NB4 (cell line): ENCODE measurements at regions not wholly inside any gene's neighbourhood (a gene's known extent, or its start where the extent isn't known, plus 50 kb on each side); places are given as distances from the start of the nearest gene placed in this dataset.

Source experiments
- MYC ChIP-seq: IDR thresholded peaks from 2 replicates; pipeline ENCODE4 v1.6.1; 2011; ENCODE audit warnings: low read depth, low read length
- POLR2A ChIP-seq: IDR thresholded peaks from 2 replicates; pipeline ENCODE4 v1.6.1; 2011; ENCODE audit warnings: mild to moderate bottlenecking; ENCODE audit not compliant: insufficient read length; ENCODE audit errors: extremely low read depth
- TF ChIP-seq, protein P1 (sequence below): IDR thresholded peaks from one replicate; pipeline ENCODE4 v1.5.1; 2012; ENCODE audit warnings: low read depth, low read length

DNA sequence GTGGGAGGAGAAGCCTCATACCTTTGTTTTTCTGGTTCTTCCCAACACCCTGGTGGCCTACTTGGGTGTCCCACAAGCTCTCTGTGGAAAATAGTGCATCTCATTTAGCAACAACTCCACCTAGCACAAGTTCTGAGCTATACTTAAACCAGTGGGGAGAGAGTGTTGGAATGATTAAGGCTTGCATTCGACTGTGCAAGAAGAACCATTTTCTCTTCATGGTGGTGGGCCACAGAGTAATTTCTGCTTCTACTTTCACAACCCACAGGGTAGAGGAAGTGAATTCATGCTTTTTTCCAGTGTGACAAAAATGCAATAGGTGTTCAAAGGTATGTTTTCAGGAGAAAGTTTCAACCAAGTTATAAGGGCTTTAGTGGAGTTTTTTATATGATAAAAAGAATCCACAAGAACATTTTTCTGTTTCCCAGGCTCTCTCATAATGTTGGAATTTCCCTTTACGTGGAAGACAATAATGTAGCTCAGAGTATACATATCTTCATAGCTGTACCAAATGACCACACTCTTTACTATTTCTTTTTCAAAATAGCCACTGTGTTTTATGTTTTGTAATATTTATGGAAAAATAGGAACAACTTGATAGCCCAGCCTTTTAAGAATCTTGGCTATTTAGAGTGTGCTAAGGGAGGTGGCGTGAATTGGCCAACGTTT is 80.3 kb upstream of the HHIP start:
- TF ChIP-seq, protein P1, sequence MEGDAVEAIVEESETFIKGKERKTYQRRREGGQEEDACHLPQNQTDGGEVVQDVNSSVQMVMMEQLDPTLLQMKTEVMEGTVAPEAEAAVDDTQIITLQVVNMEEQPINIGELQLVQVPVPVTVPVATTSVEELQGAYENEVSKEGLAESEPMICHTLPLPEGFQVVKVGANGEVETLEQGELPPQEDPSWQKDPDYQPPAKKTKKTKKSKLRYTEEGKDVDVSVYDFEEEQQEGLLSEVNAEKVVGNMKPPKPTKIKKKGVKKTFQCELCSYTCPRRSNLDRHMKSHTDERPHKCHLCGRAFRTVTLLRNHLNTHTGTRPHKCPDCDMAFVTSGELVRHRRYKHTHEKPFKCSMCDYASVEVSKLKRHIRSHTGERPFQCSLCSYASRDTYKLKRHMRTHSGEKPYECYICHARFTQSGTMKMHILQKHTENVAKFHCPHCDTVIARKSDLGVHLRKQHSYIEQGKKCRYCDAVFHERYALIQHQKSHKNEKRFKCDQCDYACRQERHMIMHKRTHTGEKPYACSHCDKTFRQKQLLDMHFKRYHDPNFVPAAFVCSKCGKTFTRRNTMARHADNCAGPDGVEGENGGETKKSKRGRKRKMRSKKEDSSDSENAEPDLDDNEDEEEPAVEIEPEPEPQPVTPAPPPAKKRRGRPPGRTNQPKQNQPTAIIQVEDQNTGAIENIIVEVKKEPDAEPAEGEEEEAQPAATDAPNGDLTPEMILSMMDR: no peak
- TF ChIP-seq POLR2A: no peak
- TF ChIP-seq MYC: no peak
